K562 (cell line): ENCODE measurements at regions not wholly inside any gene's neighbourhood (a gene's known extent, or its start where the extent isn't known, plus 50 kb on each side); places are given as distances from the start of the nearest gene placed in this dataset.
A peak's percentile ranks its signal among the peaks of the same experiment; 100 is the strongest.

ENCODE experiments used
- ARID4B ChIP-seq: sonication (generic); formaldehyde crosslinking; IDR thresholded peaks from 2 replicates; pipeline ENCODE4 v1.8.0; 2022; ENCODE audit warnings: mild to moderate bottlenecking, missing genetic modification reagents
- ASH1L ChIP-seq: fragments of 450-650 bp; IDR thresholded peaks from 2 replicates; pipeline ENCODE4 v1.6.1; 2018; ENCODE audit warnings: borderline replicate concordance, mild to moderate bottlenecking, low read depth; ENCODE audit not compliant: partially characterized antibody
- CTBP1 ChIP-seq: fragments of 450-650 bp; IDR thresholded peaks from 2 replicates; pipeline ENCODE4 v1.6.1; 2016; ENCODE audit warnings: borderline replicate concordance
- HNRNPL ChIP-seq: fragments of 200-400 bp; formaldehyde crosslinking; IDR thresholded peaks from 2 replicates; pipeline ENCODE4 v1.6.1; 2017; ENCODE audit warnings: low read depth, mild to moderate bottlenecking, low read length
- JUND ChIP-seq, 2 experiments: IDR thresholded peaks; 2 replicates in 1 of 2; 3 replicates in 1 of 2; pipeline ENCODE4 v1.6.1; 2011; ENCODE audit warnings: borderline replicate concordance in 2 of 2, low read depth in 2 of 2, low read length in 2 of 2, improper control_type of control experiment in 1 of 2, missing biosample characterization in 1 of 2, missing genetic modification characterization in 1 of 2, missing genetic modification reagents in 1 of 2
- LARP7 ChIP-seq: fragments of 450-650 bp; IDR thresholded peaks from 2 replicates; pipeline ENCODE4 v1.6.1; 2016
- NR2C1 ChIP-seq, 2 experiments: fragments of 450-650 bp; IDR thresholded peaks; 2 replicates each; pipeline ENCODE4 v1.6.1; 2017; ENCODE audit warnings: mild to moderate bottlenecking in 2 of 2, antibody characterized with exemption in 1 of 2, inconsistent platforms in 1 of 2, missing compliant biosample characterization in 1 of 2, missing genetic modification characterization in 1 of 2
- PHF8 ChIP-seq: fragments of 200-600 bp; sonication (generic); IDR thresholded peaks from 2 replicates; pipeline ENCODE4 v1.6.1; 2012; ENCODE audit warnings: mixed run types, mild to moderate bottlenecking, inconsistent platforms, low read length, moderate library complexity, borderline replicate concordance
- RBM25 ChIP-seq: fragments of 200-400 bp; formaldehyde crosslinking; IDR thresholded peaks from 2 replicates; pipeline ENCODE4 v1.6.1; 2018; ENCODE audit warnings: low read length, low read depth, moderate library complexity; ENCODE audit not compliant: severe bottlenecking
- USF2 ChIP-seq: sonication (generic); formaldehyde crosslinking; IDR thresholded peaks from 2 replicates; pipeline ENCODE4 v1.5.0; 2020; ENCODE audit warnings: missing genetic modification reagents
- ZFP1 ChIP-seq: fragments of 450-650 bp; formaldehyde crosslinking; IDR thresholded peaks from 2 replicates; pipeline ENCODE4 v1.4.0; 2020; ENCODE audit warnings: mild to moderate bottlenecking, mixed read lengths
- TF ChIP-seq, protein P1 (sequence below), 2 experiments: fragments of 450-650 bp; formaldehyde crosslinking in 1 of 2; IDR thresholded peaks; 2 replicates each; pipeline versions ENCODE4 v1.4.0 to v1.6.1; 2014 to 2020; ENCODE audit warnings: mild to moderate bottlenecking in 2 of 2, borderline replicate concordance in 1 of 2, low read depth in 1 of 2

GRCh38 chr2:172239944-172240590 lies 137.4 kb upstream of the DLX2 start (continued):
- TF ChIP-seq NR2C1 (IDR thresholded peaks at IDR 0.05), result no peak
- no peak for TF ChIP-seq NR2C1 (tag; IDR thresholded peaks at IDR 0.05)
- no peak for TF ChIP-seq PHF8
- no peak for TF ChIP-seq LARP7
- TF ChIP-seq, protein P1, sequence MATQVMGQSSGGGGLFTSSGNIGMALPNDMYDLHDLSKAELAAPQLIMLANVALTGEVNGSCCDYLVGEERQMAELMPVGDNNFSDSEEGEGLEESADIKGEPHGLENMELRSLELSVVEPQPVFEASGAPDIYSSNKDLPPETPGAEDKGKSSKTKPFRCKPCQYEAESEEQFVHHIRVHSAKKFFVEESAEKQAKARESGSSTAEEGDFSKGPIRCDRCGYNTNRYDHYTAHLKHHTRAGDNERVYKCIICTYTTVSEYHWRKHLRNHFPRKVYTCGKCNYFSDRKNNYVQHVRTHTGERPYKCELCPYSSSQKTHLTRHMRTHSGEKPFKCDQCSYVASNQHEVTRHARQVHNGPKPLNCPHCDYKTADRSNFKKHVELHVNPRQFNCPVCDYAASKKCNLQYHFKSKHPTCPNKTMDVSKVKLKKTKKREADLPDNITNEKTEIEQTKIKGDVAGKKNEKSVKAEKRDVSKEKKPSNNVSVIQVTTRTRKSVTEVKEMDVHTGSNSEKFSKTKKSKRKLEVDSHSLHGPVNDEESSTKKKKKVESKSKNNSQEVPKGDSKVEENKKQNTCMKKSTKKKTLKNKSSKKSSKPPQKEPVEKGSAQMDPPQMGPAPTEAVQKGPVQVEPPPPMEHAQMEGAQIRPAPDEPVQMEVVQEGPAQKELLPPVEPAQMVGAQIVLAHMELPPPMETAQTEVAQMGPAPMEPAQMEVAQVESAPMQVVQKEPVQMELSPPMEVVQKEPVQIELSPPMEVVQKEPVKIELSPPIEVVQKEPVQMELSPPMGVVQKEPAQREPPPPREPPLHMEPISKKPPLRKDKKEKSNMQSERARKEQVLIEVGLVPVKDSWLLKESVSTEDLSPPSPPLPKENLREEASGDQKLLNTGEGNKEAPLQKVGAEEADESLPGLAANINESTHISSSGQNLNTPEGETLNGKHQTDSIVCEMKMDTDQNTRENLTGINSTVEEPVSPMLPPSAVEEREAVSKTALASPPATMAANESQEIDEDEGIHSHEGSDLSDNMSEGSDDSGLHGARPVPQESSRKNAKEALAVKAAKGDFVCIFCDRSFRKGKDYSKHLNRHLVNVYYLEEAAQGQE (IDR thresholded peaks at IDR 0.05; ENCODE audit: borderline replicate concordance), result peak; percentile 31
- TF ChIP-seq, protein P1 (CRISPR knock-in tag; IDR thresholded peaks at IDR 0.05; ENCODE audit: low read depth), result no peak
- TF ChIP-seq ARID4B (CRISPR knock-in tag), result no peak
- TF ChIP-seq HNRNPL, result no peak
- TF ChIP-seq CTBP1, result no peak
- peak; percentile 56 for TF ChIP-seq RBM25
- TF ChIP-seq JUND (IDR thresholded peaks at IDR 0.05; ENCODE audit: borderline replicate concordance, low read depth, low read length), result no peak
- TF ChIP-seq JUND (tag; IDR thresholded peaks at IDR 0.05; ENCODE audit: borderline replicate concordance, low read depth, low read length), result no peak
- TF ChIP-seq ZFP1 (CRISPR knock-in tag), result no peak
- peak; percentile 94 for TF ChIP-seq USF2 (CRISPR knock-in tag)
- TF ChIP-seq ASH1L, result peak; percentile 22
